Keratinocyte (primary cell): ENCODE measurements at regions not wholly inside any gene's neighbourhood (a gene's known extent, or its start where the extent isn't known, plus 50 kb on each side); places are given as distances from the start of the nearest gene placed in this dataset.

ENCODE experiments used
- DNase-seq: peaks from one replicate; pipeline ENCODE4 v3.0.0-alpha.2; 2011; ENCODE audit warnings: low read depth, missing footprints, low spot score
- FAIRE-seq: peaks from 2 replicates; lab custom pipeline; 2011; peaks lifted over from hg19 to GRCh38; lab: Jason Lieb, UNC
- H2AFZ ChIP-seq: 2 replicates; pipeline ENCODE4 v1.6.0; 2012; ENCODE audit warnings: low read length, control low read depth, inconsistent platforms; ENCODE audit not compliant: control insufficient read depth
- H3K27ac ChIP-seq: 2 replicates; pipeline ENCODE4 v1.5.1; 2011; ENCODE audit warnings: low read length; ENCODE audit not compliant: control insufficient read depth, insufficient read depth
- H3K27me3 ChIP-seq: 3 replicates; pipeline ENCODE4 v1.6.0; 2011; ENCODE audit warnings: low read length; ENCODE audit not compliant: control insufficient read depth, insufficient read depth; ENCODE audit errors: extremely low read depth
- H3K36me3 ChIP-seq, 2 experiments: 2 replicates in 1 of 2; 3 replicates in 1 of 2; pipeline ENCODE4 v1.5.1; 2011; ENCODE audit warnings: low read length in 2 of 2, mild to moderate bottlenecking in 1 of 2; ENCODE audit not compliant: control insufficient read depth in 2 of 2, insufficient read depth in 2 of 2; ENCODE audit errors: extremely low read depth in 1 of 2
- H3K4me1 ChIP-seq: 3 replicates; pipeline ENCODE4 v1.5.1; 2011; ENCODE audit warnings: low read length; ENCODE audit not compliant: control insufficient read depth, insufficient read depth; ENCODE audit errors: extremely low read depth
- H3K4me2 ChIP-seq: 3 replicates; pipeline ENCODE4 v1.6.0; 2011; ENCODE audit warnings: low read depth, low read length; ENCODE audit not compliant: control insufficient read depth, insufficient read depth; ENCODE audit errors: extremely low read depth
- H3K4me3 ChIP-seq, 3 experiments: fragments of 200-600 bp in 1 of 3; sonication (generic) in 1 of 3; 2 replicates in 2 of 3; 3 replicates in 1 of 3; pipeline ENCODE4 v1.5.1; 2011 to 2016; ENCODE audit warnings: low read length in 3 of 3, mild to moderate bottlenecking in 3 of 3, control low read depth in 2 of 3, inconsistent platforms in 1 of 3, low read depth in 1 of 3, mixed read lengths in 1 of 3, mixed run types in 1 of 3, moderate library complexity in 1 of 3; ENCODE audit not compliant: control insufficient read depth in 2 of 3, insufficient read depth in 2 of 3; ENCODE audit errors: extremely low read depth in 1 of 3
- H3K79me2 ChIP-seq: 2 replicates; pipeline ENCODE4 v1.6.0; 2012; ENCODE audit warnings: low read length; ENCODE audit not compliant: control insufficient read depth, insufficient read depth
- H3K9ac ChIP-seq: 3 replicates; pipeline ENCODE4 v1.6.0; 2011; ENCODE audit warnings: low read length; ENCODE audit not compliant: control insufficient read depth, insufficient read depth; ENCODE audit errors: extremely low read depth
- H3K9me1 ChIP-seq: 3 replicates; pipeline ENCODE4 v1.6.0; 2011; ENCODE audit warnings: low read length; ENCODE audit not compliant: control insufficient read depth, insufficient read depth; ENCODE audit errors: extremely low read depth
- H3K9me3 ChIP-seq: 2 replicates; pipeline ENCODE4 v1.5.1; 2012; ENCODE audit warnings: low read depth, low read length; ENCODE audit not compliant: control insufficient read depth
- H4K20me1 ChIP-seq: 3 replicates; pipeline ENCODE4 v1.6.0; 2011; ENCODE audit warnings: low read length; ENCODE audit not compliant: control insufficient read depth, insufficient read depth; ENCODE audit errors: extremely low read depth
- CTCF ChIP-seq, 3 experiments: IDR thresholded peaks in 1 of 3; conservative IDR thresholded peaks in 1 of 3; optimal IDR thresholded peaks in 1 of 3; 2 replicates in 2 of 3; 3 replicates in 1 of 3; pipeline versions ENCODE3 to v1.5.1; 2011; ENCODE audit warnings: low read length in 3 of 3, mild to moderate bottlenecking in 3 of 3, moderate library complexity in 2 of 3, control low read depth in 1 of 3, inconsistent platforms in 1 of 3; ENCODE audit not compliant: insufficient read depth in 2 of 3; ENCODE audit errors: extremely low read depth in 1 of 3
- EZH2 ChIP-seq: IDR thresholded peaks from one replicate; pipeline ENCODE4 v1.6.1; 2012; ENCODE audit warnings: inconsistent platforms, mild to moderate bottlenecking, low read length, moderate library complexity
- dilution Hi-C: fragments of 300-500 bp; cut with MboI; formaldehyde crosslinking; loops from one replicate; pipeline ENCODE4 v1.7.0; 2020; ENCODE audit warnings: low sequenced_read_pairs; ENCODE audit not compliant: extremely low pct_ligation_motif_present

- H3K9ac ChIP-seq: no peak overlapping the region
- DNase-seq (no peak), FAIRE-seq (no peak)
- H3K4me3 ChIP-seq: no peak overlapping the region
- no peak overlapping the region for H3K4me2 ChIP-seq
- H3K9me1 ChIP-seq: no peaks in the 10 kb centered on the region
- no peak overlapping the region for H2AFZ ChIP-seq
- dilution Hi-C loops: no loop called here
- TF ChIP-seq EZH2: no peak
- H3K9me3 ChIP-seq: no peaks in the 10 kb centered on the region
- no peaks in the 10 kb centered on the region for H3K27me3 ChIP-seq
- no peaks in the 10 kb centered on the region for H3K36me3 ChIP-seq
- H4K20me1 ChIP-seq: no peaks in the 10 kb centered on the region
- peaks cover 12% of the 10 kb centered on the region for H3K4me1 ChIP-seq
- H3K79me2 ChIP-seq: no peaks in the 10 kb centered on the region
- H3K27ac ChIP-seq: no peak overlapping the region
Measured at GRCh38 chr2:143905587-143905986, 614.3 kb downstream of the ZEB2 start.

GRCh38 chr2:143903172-143903856 lies 616.6 kb downstream of the ZEB2 start:
- Histone ChIP-seq H4K20me1 (no peaks in the 10 kb centered on the region), H3K27ac (no peak overlapping the region), H3K9me1 (no peaks in the 10 kb centered on the region), H3K79me2 (no peaks in the 10 kb centered on the region), H3K9me3 (no peaks in the 10 kb centered on the region), H3K4me1 (peaks cover 15% of the 10 kb centered on the region), H2AFZ (peak overlapping the region; percentile 40), H3K4me3 (no peak overlapping the region), H3K4me2 (no peak overlapping the region), H3K9ac (no peak overlapping the region), H3K27me3 (no peaks in the 10 kb centered on the region), H3K36me3 (no peaks in the 10 kb centered on the region)
- no peak for TF ChIP-seq CTCF (optimal IDR thresholded peaks at IDR 0.05 in 1 of 3, IDR thresholded peaks at IDR 0.05 in 1 of 3, conservative IDR thresholded peaks at IDR 0.05 in 1 of 3; ENCODE audit: extremely low read depth in 1 of 3, insufficient read depth in 2 of 3, low read length in 3 of 3)
- no peak for TF ChIP-seq EZH2
- dilution Hi-C loops: no loop called here
- DNase-seq: no peak
- FAIRE-seq: no peak
